Epidermal melanocyte (primary cell): ENCODE measurements at regions not wholly inside any gene's neighbourhood (a gene's known extent, or its start where the extent isn't known, plus 50 kb on each side); places are given as distances from the start of the nearest gene placed in this dataset.
"Not testable (repeated sequence)": the region's sequence is repeated elsewhere in the genome, so short reads cannot be mapped to it uniquely, and the experiment has no call there.

ENCODE experiments used
- DNase-seq: peaks from one replicate; pipeline ENCODE4 v3.0.0; 2011; ENCODE audit warnings: low spot score; ENCODE audit not compliant: insufficient read length

DNA sequence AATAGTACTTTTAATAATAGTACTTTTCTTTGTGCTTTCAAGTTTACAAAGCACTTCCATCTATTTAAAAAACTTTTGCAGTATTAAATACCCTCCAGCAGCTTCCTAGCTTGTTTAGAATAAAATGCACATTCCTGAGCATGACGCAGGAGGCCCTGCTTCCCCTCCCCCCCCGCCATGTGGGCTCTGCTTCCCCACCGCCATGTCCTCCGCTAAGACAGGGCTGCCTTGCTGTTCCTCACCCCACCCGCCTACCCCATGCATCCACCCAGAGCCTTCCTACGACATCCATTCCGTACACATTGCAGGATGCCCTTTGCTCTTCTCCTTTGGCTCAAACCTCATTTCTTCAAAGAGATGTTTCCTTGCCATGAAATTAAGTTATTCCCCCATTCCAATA, 205.9 kb upstream of the MSX2 start:
- no peak for DNase-seq

DNA sequence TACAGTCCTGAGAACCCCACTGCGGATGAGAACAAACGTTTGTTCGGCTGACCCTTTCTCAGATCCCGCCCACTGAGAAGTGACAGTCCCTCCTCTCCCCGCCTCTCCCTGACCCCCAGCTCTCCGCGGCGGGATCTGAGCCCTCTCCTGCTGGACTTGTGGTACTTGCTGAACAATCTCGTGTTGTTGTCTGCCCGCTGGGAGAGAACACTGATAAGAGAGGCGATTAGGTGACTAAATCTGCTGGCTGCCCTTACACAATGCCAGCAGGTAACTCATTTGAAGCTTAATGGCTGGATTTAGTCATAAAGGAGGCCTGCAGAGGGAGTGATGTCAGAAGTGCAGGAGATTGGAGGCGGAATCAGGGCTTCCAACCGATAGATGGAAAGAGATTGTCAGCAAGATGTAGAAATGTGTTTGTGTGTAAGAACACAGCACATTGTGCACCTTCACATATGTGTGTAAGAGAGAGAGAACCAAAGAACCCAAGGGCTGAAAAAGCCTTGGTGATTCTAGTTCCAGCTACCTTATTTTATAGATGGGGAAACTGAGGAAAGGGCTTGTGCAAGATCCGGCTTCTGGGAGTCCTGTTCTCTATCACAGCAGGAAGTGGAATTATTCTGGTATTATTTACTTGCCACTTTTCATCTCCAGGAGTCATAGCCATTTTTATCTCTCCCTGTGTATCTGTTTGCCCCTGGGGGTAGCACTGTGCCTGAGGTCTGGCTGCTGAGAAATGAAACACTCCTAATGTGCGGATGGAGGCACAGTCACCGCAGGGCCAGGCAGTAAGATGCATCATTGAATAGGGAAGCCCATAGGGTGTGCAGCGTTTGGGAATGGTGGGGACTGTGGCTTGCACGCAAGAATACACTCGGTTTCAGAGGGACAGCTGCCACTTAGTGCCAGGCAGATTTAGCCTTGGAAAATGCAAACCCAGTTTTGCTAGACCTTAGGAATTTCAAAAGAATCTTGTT, 203.7 kb upstream of the MSX2 start:
- no peak for DNase-seq

DNA sequence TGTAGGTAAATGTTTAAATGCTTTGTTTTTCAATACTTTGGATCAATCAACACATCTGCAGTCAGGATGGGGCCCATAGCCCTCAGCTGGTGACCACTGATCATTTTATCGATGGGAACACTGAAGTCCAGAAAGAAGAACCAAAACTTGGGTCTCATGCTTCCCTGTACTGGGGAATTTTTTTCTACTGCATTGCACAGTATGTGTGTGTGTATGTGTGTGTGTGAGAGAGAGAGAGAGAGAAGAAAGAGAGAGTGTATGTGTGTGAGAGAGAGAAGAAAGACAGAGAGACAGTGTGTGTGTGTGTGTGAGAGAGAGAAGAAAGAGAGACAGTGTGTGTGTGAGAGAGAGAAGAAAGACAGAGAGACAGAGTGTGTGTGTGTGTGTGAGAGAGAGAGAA, 202.9 kb upstream of the MSX2 start:
- DNase-seq = no peak

DNA sequence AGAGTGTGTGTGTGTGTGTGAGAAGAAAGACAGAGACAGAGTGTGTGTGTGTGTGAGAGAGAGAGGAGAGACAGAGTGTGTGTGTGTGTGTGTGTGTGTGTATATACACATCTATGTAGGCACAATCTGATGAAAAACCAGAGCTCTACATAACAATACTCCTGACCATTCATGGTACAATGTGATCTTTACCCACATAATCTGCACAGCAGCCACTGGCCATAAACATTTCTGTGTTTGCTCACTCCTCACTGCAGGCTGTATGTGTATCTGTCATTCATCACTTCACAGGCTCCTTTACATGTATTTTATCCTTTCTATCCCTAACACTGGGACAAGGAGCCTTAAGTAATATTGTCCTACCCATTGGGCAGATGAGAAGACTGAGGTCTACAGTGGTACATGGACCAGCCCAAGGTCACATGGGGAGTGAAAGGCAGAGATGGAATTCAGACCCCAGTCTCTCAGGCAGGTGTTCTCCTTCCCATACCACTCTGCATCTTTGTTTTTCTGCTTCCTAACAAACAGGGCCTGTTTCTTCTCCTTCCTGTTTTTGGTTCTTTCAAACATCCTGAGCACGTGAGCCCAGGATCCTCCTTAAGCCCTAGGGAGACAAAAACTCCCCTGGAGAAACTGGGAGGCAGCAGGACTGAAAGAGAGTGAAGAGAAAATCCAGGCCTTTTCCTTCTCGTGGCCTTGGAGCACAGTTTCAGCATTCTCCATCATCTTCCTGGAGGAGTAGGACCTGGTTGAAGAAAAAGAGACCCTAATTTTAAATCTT, 201.7 kb upstream of the MSX2 start:
- no peak for DNase-seq

DNA sequence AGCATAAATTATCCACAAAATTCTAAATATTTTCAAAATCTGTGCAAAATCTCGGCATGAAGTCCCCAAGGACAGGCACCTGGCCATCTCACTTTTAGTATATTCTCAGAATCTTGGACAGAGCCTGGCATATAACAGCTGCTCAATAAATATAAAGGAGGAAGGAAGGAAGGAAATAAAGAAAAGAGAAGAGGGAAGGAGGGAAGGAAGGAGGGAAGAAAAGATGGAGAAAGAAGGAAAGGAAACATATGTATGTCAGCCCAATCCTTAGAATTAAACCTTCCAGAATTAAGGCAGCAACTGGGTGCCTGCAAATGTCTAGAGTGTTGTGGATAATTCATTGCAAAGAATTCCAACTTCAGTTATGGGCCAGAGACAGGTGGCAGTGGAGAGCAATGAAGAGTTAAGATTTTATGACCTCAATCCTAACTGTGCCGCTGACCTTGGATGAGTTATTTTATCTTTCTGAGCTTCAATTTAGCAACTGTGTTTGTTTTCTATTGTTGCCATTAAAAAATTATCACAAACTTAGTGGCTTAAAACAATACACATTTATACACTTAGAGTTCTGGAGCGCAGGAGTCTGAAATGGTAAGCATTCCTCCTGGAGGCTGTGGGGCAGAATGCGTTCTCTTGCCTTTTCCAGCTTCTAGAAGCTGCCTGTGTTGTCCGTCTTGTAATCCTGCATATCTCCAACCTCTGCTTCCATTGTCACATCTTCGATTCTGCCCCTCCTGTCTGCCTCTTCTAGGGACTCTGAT, 200.9 kb upstream of the MSX2 start:
- no peak for DNase-seq

DNA sequence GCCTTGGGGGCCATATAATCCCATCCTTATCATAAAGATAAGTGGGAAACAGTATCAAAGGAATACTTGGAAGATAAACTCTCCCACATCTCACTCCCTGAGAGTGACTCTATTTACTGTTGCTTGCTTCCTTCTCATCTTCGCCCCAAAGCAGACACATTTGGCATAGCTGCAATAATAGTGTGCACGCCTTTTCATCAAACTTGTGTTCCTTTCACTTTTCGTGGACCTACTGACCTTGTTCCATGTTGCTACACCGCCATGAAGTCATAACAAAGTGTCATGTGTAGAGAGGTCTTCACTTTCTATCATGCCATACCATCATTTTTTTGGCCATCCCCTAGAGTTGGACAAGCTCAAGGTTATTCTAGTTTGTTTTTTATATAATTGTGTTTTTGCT, 200.0 kb upstream of the MSX2 start:
- no peak for DNase-seq

DNA sequence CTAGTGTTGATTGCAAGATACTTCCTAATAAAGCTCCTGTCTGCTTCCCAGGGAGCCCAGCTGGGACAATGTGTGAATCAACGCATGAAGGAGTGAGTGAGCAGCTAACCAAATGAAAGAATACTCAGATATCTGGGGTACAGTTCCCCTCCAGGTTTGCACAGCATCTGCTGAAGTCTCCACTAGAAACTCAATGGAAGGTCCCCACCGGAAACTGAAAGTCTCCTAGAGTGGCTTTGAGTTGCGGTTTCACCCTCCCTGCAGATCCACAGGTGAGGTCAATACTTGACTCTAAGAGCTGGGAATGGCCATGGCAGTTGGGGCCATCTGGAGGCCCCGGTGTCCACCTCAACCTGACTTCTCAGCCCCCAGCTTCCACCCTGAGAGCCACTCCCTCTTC, 198.2 kb upstream of the MSX2 start:
- DNase-seq = no peak

DNA sequence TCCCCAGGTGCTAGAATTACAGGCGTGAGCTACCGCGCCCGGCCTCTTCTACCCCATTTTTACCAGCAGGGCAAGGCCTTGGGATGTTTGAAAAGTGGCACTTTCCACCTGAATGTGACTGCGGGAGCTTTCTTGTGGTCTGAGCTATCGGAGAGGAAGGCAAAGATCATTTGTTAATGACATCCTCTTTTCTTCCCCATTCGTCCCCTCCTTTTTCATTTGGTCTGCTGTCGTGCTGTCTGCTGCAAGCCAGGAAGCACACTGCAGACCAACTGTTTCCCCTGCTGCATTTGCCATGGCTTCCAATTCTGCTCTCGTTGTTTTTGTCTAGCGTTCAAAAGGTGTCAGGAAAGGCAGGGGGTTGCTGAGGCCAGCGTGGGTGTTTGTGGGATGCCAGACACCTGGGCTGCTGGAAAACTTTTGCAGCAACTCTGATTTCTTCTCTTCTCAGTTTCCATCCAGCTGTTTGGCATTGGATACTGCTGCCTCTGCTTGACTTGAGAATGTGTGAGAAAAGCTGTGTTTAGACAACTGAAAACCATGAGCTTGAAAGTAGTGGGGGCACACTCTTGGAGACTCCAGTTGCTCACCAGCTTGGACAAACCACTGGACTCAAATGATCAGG, 196.4 kb upstream of the MSX2 start:
- DNase-seq = no peak

DNA sequence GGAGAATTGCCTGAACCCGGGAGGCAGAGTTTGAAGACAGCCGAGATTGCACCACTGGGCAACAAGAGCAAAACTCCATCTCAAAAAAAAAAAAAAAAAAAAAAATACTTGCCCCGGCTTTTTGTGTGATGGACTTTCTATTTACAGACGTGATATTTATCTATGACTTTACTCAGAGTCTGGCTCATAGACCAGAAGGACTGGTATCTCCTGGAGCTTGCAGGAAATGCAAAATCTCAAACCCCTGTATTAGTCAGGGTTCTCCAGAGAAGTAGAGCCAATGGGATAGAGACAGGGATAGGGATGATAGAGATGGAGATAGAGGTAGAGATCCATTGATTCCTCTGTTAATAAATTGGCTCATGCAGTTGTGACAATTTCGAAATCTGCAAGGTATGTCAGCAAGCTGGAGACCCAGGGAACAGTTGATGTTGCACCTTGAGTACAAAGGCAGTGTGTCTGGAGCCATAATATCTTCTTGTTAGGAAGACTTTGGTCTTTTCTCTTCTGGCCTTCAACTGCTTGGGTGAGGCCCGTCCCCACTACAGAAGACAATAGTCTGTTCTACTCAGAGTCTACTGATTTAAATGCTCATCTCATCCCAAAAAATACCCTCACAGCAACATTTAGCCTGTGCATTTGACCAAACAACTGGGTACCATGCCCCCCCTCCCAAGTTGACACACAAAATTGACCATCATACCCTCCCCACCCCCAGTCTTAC, 195.4 kb upstream of the MSX2 start:
- no peak for DNase-seq

DNA sequence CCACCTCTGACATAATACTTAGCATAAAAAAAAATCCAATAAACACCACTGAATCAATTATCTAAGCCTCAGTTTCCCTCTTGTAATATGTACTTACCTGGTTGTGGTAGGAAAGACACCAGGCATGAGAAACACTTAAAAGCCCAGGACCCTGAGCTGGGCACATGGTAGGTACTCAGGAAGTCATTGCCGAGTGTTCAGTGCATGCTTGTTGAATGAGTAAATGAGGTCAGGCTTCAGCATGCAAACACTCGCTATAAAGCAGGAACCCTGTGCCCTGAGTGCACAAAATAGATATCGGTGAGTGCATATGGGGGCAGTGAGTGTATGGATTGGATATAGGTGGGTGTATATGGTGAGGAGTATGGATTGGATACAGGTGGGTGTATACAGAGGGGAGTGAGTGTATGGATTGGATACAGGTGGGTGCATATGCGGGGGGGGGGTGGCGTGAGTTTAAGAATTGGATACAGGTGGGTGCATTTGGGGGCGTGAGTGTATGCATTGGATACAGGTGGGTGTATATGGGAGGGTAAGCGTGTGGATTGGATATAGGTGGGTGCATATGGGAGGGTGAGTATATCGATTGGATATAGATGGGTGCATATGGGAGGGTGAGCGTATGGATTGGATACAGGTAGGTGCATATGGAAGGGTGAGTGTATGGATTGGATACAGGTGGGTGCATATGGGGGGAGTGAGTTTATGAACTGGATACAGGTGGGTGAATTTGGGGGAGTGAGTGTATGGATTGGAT, 194.3 kb upstream of the MSX2 start:
- DNase-seq = no peak

DNA sequence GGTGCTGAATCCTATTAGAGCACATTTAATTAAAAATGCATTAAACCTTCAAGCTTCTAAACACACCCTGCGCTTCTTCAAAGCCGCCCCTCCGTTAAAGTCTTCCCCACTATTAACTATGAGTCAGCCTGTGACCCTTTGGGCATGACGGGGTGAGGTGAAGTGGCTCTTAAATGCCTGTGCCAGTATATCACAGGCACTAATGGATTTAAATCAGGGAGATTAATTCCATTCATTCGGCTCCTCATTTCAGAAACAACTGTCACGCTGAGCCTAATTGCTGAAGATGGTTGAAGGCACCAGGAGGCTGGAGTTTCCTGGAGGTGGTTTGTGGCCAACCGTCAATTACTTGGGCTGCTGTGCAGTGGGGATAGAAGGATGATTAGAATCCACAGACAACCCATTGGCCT, 192.6 kb upstream of the MSX2 start:
- no peak for DNase-seq

DNA sequence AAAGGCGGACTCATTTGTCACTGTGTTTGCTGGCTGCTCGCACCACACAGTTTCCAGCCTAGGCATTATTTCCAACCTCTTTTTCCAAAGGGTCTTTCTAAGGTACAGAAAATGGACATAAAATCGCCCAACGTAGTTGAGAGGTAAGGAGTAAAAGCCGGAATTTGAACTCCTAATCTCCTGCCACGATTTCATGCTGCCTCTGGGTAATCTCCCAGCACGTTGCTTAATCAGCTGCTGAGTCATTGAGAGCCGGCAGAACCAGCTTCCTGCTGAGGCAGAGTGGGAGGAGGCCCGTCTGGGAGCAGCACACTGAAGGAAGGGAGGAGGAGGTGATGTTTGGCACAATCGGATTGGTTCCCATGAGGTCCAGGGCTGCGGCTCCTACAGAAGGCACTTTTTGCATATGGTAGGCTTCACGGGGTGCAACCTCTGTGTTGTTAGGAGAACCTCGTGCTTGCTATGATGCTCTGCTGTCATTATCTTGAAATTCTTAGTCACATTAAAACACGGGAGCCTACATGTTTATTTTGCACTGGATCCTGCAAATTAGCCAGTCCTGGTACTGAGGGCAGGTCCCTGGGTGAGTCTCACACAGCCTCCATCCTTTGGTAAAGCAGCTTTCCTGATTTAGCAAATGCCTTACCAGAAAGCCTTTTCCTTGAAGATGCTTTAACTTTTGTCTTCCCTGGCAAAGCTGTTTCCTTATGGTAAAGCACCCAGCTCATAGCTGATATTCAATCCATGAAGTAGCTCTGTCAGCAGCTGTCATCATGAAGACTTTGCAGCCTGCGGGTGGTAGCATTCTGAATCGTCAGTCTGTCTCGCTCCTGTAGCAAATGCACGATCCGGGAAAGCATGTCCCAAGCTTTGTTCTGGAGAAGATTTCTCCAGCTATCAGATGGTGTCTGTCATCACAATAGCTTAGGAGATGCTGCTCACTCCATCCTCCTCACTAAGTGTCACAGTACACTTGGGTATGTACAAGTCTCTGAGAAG, 191.6 kb upstream of the MSX2 start:
- peak; percentile 60 for DNase-seq

DNA sequence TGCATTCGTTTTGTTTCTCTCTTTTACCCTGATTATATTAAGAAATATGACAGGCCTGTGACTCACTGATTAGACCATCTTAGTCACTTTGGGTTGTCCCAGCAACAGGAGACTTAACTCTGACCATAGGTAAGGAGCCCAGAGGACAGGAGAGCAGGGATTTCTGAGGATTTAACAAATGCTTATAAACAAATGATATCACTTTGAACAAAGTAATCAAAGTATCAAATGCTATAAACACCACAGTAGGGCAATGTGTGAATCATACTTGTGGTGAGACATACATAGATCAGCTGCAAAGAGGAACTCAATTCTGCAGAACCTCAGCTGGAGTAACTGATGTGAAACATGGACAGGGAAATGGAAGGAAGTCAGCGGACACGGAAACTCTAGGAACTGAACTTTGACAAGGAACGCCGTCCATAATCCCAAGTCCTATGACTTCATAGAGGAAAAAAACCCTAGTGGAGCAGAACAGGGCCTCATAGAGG, 190.6 kb upstream of the MSX2 start:
- DNase-seq = no peak

DNA sequence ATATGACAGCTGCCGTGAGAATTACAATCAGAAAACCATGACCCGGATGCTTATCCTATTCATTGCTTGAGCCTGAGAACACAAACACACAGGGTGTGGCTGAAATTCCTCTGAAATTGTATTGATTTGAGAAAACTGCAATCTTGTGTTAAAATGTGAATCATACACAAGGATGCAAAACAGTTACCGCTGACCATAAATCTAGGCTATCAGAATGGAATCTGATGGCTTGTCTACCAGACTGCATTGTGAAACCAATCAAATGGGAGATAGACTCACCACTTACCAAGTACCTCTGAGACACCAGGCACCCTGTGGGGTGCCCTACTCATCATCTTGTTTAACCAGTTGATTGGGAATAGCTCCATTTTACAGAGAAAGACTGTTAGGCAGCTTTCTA, 188.7 kb upstream of the MSX2 start:
- DNase-seq = no peak

DNA sequence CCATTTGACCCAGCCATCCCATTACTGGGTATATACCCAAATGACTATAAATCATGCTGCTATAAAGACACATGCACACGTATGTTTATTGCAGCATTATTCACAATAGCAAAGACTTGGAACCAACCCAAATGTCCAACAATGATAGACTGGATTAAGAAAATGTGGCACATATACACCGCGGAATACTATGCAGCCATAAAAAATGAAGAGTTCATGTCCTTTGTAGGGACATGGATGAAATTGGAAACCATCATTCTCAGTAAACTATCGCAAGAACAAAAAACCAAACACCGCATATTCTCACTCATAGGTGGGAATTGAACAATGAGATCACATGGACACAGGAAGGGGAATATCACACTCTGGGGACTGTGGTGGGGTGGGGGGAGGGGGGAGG, 184.6 kb upstream of the MSX2 start:
- DNase-seq = not testable (repeated sequence)

DNA sequence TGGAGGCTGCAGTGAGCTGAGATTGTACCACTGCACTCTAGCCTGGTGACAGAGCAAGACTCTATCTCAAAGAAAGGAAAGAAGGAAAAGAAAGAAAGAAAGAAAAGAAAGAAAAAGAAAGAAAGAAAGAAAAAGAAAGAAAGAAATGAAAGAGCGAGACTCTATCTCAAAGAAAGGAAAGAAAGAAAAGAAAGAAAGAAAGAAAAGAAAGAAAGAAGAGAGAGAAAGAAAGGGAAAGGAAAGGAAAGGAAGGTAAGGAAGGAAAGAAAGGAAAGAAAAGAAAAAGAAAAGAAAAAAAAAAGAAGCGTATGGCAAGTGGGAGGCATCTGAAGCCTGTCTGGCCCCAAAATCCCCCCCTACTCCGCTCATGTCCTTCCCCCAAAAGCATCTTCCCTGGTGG, 182.3 kb upstream of the MSX2 start:
- DNase-seq = no peak

DNA sequence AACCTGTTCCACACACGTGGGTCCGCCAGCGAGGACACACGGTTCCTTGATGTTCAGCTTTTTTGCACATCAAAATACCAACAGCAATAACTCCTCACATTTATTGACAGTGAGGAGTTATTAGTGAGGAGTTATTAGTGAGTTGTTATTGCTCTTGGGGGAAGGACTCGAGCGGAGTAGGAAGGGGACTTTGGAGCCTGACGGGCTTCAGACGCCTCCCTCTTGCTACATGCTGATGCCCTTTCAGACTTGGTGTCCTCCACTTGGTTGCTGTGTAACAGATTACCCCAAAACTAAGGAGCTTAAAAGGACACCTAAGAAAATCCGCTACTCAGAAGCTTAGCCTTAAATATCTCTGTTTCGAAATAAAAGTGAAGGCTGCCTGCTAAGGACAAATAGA, 181.9 kb upstream of the MSX2 start:
- no peak for DNase-seq

DNA sequence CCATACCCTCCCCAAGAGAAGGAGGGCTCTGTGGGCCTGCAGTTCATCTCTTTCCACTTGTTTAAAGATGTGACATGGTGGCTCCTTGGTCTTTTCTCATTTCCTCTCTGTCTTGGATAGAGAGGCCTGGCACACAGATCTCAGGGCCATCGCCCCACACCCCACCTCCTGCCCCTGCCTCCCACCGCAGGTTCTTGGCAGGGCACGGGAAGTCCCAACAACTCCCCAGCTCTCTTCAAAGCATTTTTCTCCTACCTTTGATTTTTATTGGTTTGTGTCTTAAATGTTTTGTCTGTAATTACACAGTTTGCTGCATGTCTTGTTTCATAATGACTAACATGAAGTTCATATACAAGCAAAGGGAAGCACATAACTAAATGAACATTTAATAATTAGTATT, 178.5 kb upstream of the MSX2 start:
- DNase-seq = no peak

DNA sequence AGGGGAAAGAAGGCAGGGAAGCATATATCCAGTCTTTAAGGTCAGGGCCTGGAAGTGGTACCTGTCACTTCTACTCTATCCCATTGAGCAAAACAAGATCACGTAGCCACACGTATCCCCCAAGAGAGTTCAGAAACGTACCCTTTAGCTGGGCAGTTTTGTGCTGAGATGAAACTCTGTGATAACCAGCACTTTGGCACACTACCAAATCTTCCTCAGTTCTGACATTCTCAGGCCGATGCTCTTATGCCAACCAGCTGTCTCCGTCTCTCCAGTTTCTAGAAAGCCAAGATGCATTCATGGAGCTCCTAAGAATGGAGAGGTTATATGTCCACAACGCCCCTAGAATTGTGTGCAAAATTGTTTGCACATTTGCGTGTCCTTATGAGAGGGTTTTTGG, 176.6 kb upstream of the MSX2 start:
- no peak for DNase-seq
